ENCODE measurements at regions not wholly inside any gene's neighbourhood (a gene's known extent, or its start where the extent isn't known, plus 50 kb on each side); places are given as distances from the start of the nearest gene placed in this dataset.

DNA sequence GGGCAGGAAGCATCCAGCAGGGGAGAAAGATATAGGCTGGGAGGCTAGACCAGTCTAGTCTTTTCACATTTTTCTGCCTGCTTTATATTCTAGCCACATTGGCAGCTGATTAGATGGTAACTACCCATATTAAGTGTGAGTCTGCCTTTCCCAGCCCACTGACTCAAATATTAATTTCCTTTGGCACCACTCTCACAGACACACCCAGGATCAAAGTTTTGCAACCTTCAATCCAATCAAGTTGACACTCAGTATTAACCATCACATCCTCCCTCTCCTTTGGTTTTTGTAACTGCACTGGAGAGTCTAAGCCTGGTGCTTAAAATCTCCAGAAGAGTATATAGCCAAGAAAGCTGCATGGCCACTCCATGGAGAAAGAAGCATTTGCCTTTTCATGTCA is 560.4 kb downstream of the GRXCR1 start:
- no peaks in the 10 kb centered on the region for H3K4me1 ChIP-seq (ENCODE audit: control insufficient read depth in 5 of 5, insufficient read depth in 5 of 5, low read length in 5 of 5)
- no peaks in the 10 kb centered on the region for H3K27me3 ChIP-seq (ENCODE audit: control insufficient read depth in 3 of 3, insufficient read depth in 3 of 3, low read length in 2 of 3)
- no peak overlapping the region for H3K4me3 ChIP-seq
- DNase-seq (no peak), ATAC-seq (ENCODE audit: insufficient read depth, low FRiP score) (no peak)
- TF ChIP-seq, protein P1, sequence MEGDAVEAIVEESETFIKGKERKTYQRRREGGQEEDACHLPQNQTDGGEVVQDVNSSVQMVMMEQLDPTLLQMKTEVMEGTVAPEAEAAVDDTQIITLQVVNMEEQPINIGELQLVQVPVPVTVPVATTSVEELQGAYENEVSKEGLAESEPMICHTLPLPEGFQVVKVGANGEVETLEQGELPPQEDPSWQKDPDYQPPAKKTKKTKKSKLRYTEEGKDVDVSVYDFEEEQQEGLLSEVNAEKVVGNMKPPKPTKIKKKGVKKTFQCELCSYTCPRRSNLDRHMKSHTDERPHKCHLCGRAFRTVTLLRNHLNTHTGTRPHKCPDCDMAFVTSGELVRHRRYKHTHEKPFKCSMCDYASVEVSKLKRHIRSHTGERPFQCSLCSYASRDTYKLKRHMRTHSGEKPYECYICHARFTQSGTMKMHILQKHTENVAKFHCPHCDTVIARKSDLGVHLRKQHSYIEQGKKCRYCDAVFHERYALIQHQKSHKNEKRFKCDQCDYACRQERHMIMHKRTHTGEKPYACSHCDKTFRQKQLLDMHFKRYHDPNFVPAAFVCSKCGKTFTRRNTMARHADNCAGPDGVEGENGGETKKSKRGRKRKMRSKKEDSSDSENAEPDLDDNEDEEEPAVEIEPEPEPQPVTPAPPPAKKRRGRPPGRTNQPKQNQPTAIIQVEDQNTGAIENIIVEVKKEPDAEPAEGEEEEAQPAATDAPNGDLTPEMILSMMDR (IDR thresholded peaks at IDR 0.05; ENCODE audit: control extremely low read depth, extremely low read depth), result no peak
- H3K9me3 ChIP-seq (ENCODE audit: control insufficient read depth in 4 of 4, insufficient read depth in 3 of 4, low read length in 3 of 4), result no peaks in the 10 kb centered on the region
- no peak overlapping the region for H3K9ac ChIP-seq (ENCODE audit: insufficient read depth in 1 of 2, low read length in 2 of 2)
- no peak overlapping the region for H3K27ac ChIP-seq (ENCODE audit: low read depth in 1 of 2, low read length in 1 of 2)
- H3K36me3 ChIP-seq (ENCODE audit: control insufficient read depth in 4 of 4, insufficient read depth in 4 of 4, low read length in 4 of 4), result no peaks in the 10 kb centered on the region

- DNase-seq (peak in 1 of 3 donors; percentile 3), ATAC-seq (ENCODE audit: insufficient read depth, low FRiP score) (no peak)
- WGBS, 2 donors, result 55 to 80% methylated on average over 2 of the region's 2 CpGs
- no peaks in the 10 kb centered on the region for H3K4me1 ChIP-seq (ENCODE audit: control insufficient read depth in 5 of 5, insufficient read depth in 5 of 5, low read length in 5 of 5)
- TF ChIP-seq, protein P1 (IDR thresholded peaks at IDR 0.05; ENCODE audit: control extremely low read depth, extremely low read depth), result no peak
- H3K9ac ChIP-seq (ENCODE audit: insufficient read depth in 1 of 2, low read length in 2 of 2), result no peak overlapping the region
- no peaks in the 10 kb centered on the region for H3K27me3 ChIP-seq (ENCODE audit: control insufficient read depth in 3 of 3, insufficient read depth in 3 of 3, low read length in 2 of 3)
- no peaks in the 10 kb centered on the region for H3K36me3 ChIP-seq (ENCODE audit: control insufficient read depth in 4 of 4, insufficient read depth in 4 of 4, low read length in 4 of 4)
- no peak overlapping the region for H3K4me3 ChIP-seq
- H3K9me3 ChIP-seq (ENCODE audit: control insufficient read depth in 4 of 4, insufficient read depth in 3 of 4, low read length in 3 of 4), result no peaks in the 10 kb centered on the region
- no peak overlapping the region for H3K27ac ChIP-seq (ENCODE audit: low read depth in 1 of 2, low read length in 1 of 2)
These were observed 563.9 kb downstream of the GRXCR1 start for GRCh38 chr4:43456383-43456782.

DNA sequence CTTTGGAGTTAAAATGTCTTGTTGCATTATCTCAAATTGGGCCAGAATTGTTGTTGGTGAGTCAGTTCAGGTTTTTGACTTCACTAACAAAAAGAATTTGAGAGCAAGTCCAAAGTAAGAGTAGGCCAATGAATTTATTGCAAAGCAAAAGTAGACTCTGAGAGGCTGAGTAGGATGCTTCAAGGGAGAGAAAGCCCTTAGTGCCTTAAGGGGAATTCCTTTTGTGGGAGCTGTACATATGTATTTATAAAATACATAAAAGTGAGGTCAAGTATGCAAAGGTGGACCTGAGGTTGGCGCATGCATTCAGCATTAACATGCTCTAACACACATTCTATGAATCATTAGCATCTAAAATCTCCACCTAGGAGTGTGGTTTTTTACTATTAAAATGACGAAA is 565.4 kb downstream of the GRXCR1 start:
- Histone ChIP-seq H3K27ac (ENCODE audit: low read depth in 1 of 2, low read length in 1 of 2) (no peak overlapping the region), H3K4me3 (no peak overlapping the region), H3K27me3 (ENCODE audit: control insufficient read depth in 3 of 3, insufficient read depth in 3 of 3, low read length in 2 of 3) (no peaks in the 10 kb centered on the region), H3K4me1 (ENCODE audit: control insufficient read depth in 5 of 5, insufficient read depth in 5 of 5, low read length in 5 of 5) (no peaks in the 10 kb centered on the region), H3K36me3 (ENCODE audit: control insufficient read depth in 4 of 4, insufficient read depth in 4 of 4, low read length in 4 of 4) (no peaks in the 10 kb centered on the region), H3K9ac (ENCODE audit: insufficient read depth in 1 of 2, low read length in 2 of 2) (no peak overlapping the region), H3K9me3 (ENCODE audit: control insufficient read depth in 4 of 4, insufficient read depth in 3 of 4, low read length in 3 of 4) (no peaks in the 10 kb centered on the region)
- ATAC-seq (ENCODE audit: insufficient read depth, low FRiP score) (no peak), DNase-seq (peak in 2 of 3 donors; percentile 0 to 14)
- 67 to 90% methylated on average over 2 of the region's 2 CpGs for WGBS, 2 donors
- TF ChIP-seq, protein P1 (IDR thresholded peaks at IDR 0.05; ENCODE audit: control extremely low read depth, extremely low read depth), result no peak

DNA sequence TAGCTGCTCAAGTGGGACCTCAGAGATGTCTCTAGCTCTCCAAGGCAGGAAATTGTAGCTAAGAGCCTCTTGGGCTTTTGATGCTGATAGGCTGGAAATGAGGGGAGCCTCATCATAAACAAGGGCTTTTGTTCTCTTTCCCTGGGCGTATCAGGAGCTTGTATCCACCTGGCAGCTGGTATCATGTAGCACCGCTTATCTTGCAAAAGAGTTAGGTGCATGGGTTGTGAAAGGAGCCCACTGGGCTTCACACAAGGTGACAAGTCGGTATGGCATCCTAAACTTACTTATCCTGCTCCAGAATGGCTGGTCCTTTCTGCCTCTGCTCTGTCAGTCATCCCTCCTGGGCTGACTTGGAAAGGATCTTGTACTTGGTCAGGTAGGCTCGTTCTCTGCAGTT is 565.8 kb downstream of the GRXCR1 start:
- H3K36me3 ChIP-seq (ENCODE audit: control insufficient read depth in 4 of 4, insufficient read depth in 4 of 4, low read length in 4 of 4), result no peaks in the 10 kb centered on the region
- H3K9me3 ChIP-seq (ENCODE audit: control insufficient read depth in 4 of 4, insufficient read depth in 3 of 4, low read length in 3 of 4), result no peaks in the 10 kb centered on the region
- no peaks in the 10 kb centered on the region for H3K27me3 ChIP-seq (ENCODE audit: control insufficient read depth in 3 of 3, insufficient read depth in 3 of 3, low read length in 2 of 3)
- ATAC-seq (ENCODE audit: insufficient read depth, low FRiP score), result no peak
- no peak overlapping the region for H3K27ac ChIP-seq (ENCODE audit: low read depth in 1 of 2, low read length in 1 of 2)
- TF ChIP-seq, protein P1 (IDR thresholded peaks at IDR 0.05; ENCODE audit: control extremely low read depth, extremely low read depth), result no peak
- no peak for DNase-seq
- WGBS, 2 donors, result 60 to 76% methylated on average over 4 of the region's 4 CpGs
- H3K4me3 ChIP-seq, result no peak overlapping the region
- no peak overlapping the region for H3K9ac ChIP-seq (ENCODE audit: insufficient read depth in 1 of 2, low read length in 2 of 2)
- no peaks in the 10 kb centered on the region for H3K4me1 ChIP-seq (ENCODE audit: control insufficient read depth in 5 of 5, insufficient read depth in 5 of 5, low read length in 5 of 5)

Data from lung (tissue), 11 donors.